ENCODE measurements at regions not wholly inside any gene's neighbourhood (a gene's known extent, or its start where the extent isn't known, plus 50 kb on each side); places are given as distances from the start of the nearest gene placed in this dataset.

DNA sequence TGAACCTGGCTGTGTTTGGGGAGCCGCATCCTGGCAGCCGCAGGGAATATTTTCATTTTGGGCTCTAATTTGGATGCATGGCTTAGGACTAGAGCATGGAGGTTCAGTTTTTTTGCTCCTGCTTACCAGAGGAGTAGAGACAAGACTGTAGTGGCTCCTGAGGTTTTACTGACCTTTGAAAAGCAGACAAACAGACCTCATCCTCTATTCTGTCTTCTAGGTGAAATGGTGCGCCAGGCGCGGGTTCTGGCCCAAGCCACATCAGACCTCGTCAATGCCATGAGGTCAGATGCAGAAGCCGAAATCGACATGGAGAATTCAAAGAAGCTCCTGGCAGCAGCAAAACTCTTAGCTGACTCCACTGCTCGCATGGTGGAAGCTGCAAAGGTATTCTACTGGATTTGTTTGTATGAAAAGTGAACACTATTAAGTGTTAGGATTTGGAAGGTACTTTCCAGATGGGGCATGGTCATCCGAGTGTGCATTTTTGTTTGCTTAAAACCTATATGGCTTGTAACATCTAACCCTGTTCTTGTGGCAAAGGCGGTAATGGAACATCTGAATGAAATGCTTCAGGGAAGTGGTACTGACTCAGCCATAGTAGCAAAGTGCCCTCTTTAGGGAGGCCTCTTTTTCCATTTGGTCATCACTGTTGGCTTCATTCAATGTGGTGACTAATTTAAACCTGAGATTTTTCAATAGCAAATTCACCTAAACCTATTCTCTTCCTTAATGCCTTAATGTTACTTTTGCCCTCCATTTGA is 330.7 kb upstream of the TPM1 start:
- DNase-seq (ENCODE audit: low read depth): no peak
- H3K4me3 ChIP-seq (ENCODE audit: low read depth, low read length): no peak overlapping the region
- TF ChIP-seq, protein P1, sequence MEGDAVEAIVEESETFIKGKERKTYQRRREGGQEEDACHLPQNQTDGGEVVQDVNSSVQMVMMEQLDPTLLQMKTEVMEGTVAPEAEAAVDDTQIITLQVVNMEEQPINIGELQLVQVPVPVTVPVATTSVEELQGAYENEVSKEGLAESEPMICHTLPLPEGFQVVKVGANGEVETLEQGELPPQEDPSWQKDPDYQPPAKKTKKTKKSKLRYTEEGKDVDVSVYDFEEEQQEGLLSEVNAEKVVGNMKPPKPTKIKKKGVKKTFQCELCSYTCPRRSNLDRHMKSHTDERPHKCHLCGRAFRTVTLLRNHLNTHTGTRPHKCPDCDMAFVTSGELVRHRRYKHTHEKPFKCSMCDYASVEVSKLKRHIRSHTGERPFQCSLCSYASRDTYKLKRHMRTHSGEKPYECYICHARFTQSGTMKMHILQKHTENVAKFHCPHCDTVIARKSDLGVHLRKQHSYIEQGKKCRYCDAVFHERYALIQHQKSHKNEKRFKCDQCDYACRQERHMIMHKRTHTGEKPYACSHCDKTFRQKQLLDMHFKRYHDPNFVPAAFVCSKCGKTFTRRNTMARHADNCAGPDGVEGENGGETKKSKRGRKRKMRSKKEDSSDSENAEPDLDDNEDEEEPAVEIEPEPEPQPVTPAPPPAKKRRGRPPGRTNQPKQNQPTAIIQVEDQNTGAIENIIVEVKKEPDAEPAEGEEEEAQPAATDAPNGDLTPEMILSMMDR (IDR thresholded peaks at IDR 0.05; ENCODE audit: insufficient read depth, low read depth, low read length, missing control alignments): no peak

DNA sequence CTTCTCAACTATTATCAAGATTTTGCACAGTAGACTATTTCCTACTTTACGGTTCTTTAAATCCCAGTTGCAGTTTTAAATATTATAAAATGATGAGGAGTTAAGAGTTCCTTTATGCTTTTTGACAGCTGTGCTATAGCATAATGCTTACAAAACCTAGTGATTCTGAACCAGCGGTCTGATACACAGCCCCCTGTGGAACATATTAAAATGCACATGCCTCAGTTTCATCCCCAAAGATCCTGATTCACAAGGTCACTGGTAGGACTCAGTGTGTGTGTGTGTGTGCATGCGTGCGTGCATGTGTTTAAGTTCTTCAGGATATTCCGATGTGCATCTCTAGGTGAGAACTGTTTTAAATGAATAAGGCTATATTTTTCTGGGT is 330.1 kb upstream of the TPM1 start:
- TF ChIP-seq, protein P1 (IDR thresholded peaks at IDR 0.05; ENCODE audit: insufficient read depth, low read depth, low read length, missing control alignments): no peak
- DNase-seq (ENCODE audit: low read depth): no peak
- no peak overlapping the region for H3K4me3 ChIP-seq (ENCODE audit: low read depth, low read length)

DNA sequence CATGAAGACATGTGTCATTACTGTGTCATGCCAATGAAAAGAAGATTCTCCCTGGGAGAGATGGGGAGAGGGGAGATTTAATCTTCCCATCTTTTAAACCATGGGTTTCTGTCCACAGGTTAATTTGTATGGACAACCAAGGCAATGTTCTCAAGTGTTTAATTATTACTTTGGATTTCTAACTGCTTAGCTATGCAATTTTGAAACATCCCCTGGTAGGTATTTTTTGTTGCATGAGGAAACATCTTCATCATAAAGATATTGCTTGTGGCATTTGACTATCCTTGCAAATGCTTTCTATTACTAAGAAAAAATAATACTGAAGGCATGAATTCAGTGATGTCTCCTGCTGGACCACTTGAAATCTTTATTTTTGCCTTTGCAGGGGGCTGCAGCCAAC is 326.6 kb upstream of the TPM1 start:
- no peak for DNase-seq (ENCODE audit: low read depth)
- TF ChIP-seq, protein P1 (IDR thresholded peaks at IDR 0.05; ENCODE audit: insufficient read depth, low read depth, low read length, missing control alignments): no peak
- H3K4me3 ChIP-seq (ENCODE audit: low read depth, low read length): no peak overlapping the region

DNA sequence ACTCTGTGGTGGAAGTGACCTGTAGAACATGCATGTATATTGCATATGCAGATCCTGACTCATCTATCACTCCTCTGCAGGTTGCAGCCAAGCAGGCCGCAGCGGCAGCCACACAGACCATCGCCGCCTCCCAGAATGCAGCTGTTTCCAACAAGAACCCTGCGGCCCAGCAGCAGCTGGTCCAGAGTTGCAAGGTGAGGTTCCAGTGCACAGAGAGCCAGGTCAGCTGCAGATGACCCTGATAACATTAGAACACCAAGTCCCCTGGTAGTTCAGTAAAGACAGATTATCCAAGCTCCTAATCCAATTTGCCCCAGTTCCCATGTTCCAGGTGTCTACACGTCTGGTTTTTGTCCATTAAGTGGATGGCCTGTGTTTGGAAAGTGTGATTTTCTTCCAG is 325.1 kb upstream of the TPM1 start:
- TF ChIP-seq, protein P1 (IDR thresholded peaks at IDR 0.05; ENCODE audit: insufficient read depth, low read depth, low read length, missing control alignments): no peak
- DNase-seq (ENCODE audit: low read depth): no peak
- no peak overlapping the region for H3K4me3 ChIP-seq (ENCODE audit: low read depth, low read length)

GRCh38 chr15:62719316-62719715 is 323.2 kb upstream of the TPM1 start:
- TF ChIP-seq, protein P1 (IDR thresholded peaks at IDR 0.05; ENCODE audit: insufficient read depth, low read depth, low read length, missing control alignments): no peak
- DNase-seq (ENCODE audit: low read depth): no peak

DNA sequence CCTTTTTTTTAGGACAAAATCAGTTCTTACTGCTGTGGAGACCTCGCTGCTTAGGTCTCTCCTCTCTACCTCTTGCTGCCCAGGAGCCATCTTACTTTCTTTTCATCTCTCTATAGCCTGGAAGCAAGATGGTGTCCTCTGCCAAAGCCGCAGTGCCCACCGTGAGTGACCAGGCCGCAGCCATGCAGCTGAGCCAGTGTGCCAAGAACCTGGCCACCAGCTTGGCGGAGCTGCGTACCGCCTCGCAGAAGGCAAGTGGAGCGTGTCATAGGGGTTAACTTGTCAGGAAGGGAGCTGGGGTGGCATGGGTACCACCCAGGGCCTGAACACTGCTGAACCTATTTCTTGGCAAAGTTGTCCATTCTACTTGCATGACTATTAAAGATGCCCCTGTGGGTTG is 320.3 kb upstream of the TPM1 start:
- no peak overlapping the region for H3K4me3 ChIP-seq (ENCODE audit: low read depth, low read length)
- TF ChIP-seq, protein P1 (IDR thresholded peaks at IDR 0.05; ENCODE audit: insufficient read depth, low read depth, low read length, missing control alignments): no peak
- DNase-seq (ENCODE audit: low read depth): no peak

More at GRCh38 chr15:62719316-62719715, 323.2 kb upstream of the TPM1 start:
- H3K4me3 ChIP-seq (ENCODE audit: low read depth, low read length): no peak overlapping the region

DNA sequence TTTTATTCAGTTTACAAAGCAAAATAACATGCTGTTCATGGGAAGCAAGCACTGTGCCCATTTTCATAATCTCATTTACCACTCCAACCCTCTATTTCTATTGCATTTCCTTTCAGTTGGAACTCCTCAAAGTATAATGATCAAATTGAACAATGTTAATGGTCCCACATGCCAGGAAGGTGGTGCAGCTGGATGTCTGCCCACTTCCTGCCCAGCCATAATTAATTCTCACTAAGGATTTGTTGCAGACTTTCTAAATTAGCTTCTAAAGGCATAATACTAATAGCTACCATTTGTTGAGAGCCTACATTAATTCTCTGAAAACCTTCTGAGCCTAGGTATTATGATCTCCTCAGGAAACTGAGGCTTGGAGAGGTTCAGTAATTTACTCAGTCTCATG is 316.1 kb upstream of the TPM1 start:
- TF ChIP-seq, protein P1 (IDR thresholded peaks at IDR 0.05; ENCODE audit: insufficient read depth, low read depth, low read length, missing control alignments): no peak
- no peak for DNase-seq (ENCODE audit: low read depth)
- no peak overlapping the region for H3K4me3 ChIP-seq (ENCODE audit: low read depth, low read length)
